Adrenal gland (tissue), 5 donors: ENCODE measurements at regions not wholly inside any gene's neighbourhood (a gene's known extent, or its start where the extent isn't known, plus 50 kb on each side); places are given as distances from the start of the nearest gene placed in this dataset.

Experiments used
- CTCF ChIP-seq, 6 experiments: fragments of 450-650 bp in 4 of 6; fragments of 200-600 bp in 2 of 6; sonication (generic) in 1 of 6; IDR thresholded peaks; 1 replicate in 5 of 6; 2 replicates in 1 of 6; pipeline versions ENCODE4 v1.5.1 to v1.8.0; 2016 to 2021; ENCODE audit warnings: antibody characterized with exemption in 6 of 6, mild to moderate bottlenecking in 2 of 6, moderate library complexity in 1 of 6
- POLR2A ChIP-seq, 2 donors: fragments of 450-650 bp; IDR thresholded peaks; one replicate each; pipeline ENCODE4 v1.6.1; 2017; ENCODE audit warnings: antibody characterized with exemption in 2 of 2, mild to moderate bottlenecking in 2 of 2, moderate library complexity in 1 of 2
- donor health status: DM: no; HTN: no; CAD: no.

- no peak for TF ChIP-seq CTCF (IDR thresholded peaks at IDR 0.05)
- TF ChIP-seq POLR2A (IDR thresholded peaks at IDR 0.05) = no peak
Measured at GRCh38 chr4:130110189-130110588, 1014.2 kb downstream of the C4orf33 start.
